EL (cell line): ENCODE measurements at regions not wholly inside any gene's neighbourhood (a gene's known extent, or its start where the extent isn't known, plus 50 kb on each side); places are given as distances from the start of the nearest gene placed in this dataset.
A peak's percentile ranks its signal among the peaks of the same experiment; 100 is the strongest.

Experiments
- DNase-seq: peaks from one replicate; pipeline ENCODE4 v3.0.0-alpha.2; 2016

GRCh38 chr10:69741252-69741651 lies 60.5 kb upstream of the COL13A1 start:
- DNase-seq = no peak

GRCh38 chr10:69741671-69742355 lies 59.9 kb upstream of the COL13A1 start:
- no peak for DNase-seq

- peak; percentile 12 for DNase-seq
These were observed 59.4 kb upstream of the COL13A1 start for GRCh38 chr10:69742356-69742695.

- DNase-seq = peak; percentile 40
These were observed 58.6 kb upstream of the COL13A1 start for GRCh38 chr10:69742928-69743602.

- DNase-seq = no peak
These were observed 56.7 kb upstream of the COL13A1 start for GRCh38 chr10:69744971-69745370.

- no peak for DNase-seq
These were observed 56.0 kb upstream of the COL13A1 start for GRCh38 chr10:69745698-69746097.

- no peak for DNase-seq
These were observed 54.5 kb upstream of the COL13A1 start for GRCh38 chr10:69747179-69747578.

- no peak for DNase-seq
These were observed 53.1 kb upstream of the COL13A1 start for GRCh38 chr10:69748621-69749020.

- DNase-seq = peak; percentile 26
These were observed 52.3 kb upstream of the COL13A1 start for GRCh38 chr10:69749178-69750010.

- no peak for DNase-seq
These were observed 51.7 kb upstream of the COL13A1 start for GRCh38 chr10:69750011-69750373.

GRCh38 chr10:69750725-69751124 lies 51.0 kb upstream of the COL13A1 start:
- no peak for DNase-seq

- DNase-seq = no peak
These were observed 50.5 kb upstream of the COL13A1 start for GRCh38 chr10:69751214-69751613.
